ENCODE measurements at regions not wholly inside any gene's neighbourhood (a gene's known extent, or its start where the extent isn't known, plus 50 kb on each side); places are given as distances from the start of the nearest gene placed in this dataset.

DNA sequence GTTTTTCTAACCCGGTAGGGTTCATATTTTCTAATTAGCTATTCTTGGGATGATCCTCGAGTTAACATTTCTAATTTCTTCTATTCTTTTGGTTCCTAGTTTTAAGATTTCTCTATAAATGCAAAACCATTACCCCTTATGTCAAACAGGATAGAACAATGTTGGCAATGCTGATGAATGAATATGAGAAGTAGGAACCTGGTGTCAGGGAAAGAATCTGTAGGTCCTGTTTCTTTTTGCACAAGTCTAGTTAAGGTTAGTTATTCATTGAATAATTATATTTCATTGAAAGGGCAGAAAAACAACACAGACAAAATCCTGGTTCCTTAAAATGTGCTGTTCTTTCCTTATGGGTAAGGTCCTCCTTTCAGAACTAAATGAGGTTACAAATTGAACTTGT, 766.4 kb upstream of the FAM98A start:
- no peak overlapping the region for H3K23ac ChIP-seq (ENCODE audit: insufficient read length)
- H3K14ac ChIP-seq (ENCODE audit: insufficient read length) = no peak overlapping the region
- WGBS, 2 experiments (ENCODE audit: extremely low coverage in 1 of 2, insufficient coverage in 1 of 2, insufficient read length in 1 of 2, insufficient replicate concordance in 2 of 2, low coverage in 1 of 2, low lambda C conversion rate in 2 of 2, missing lambda C conversion rate in 1 of 2) = 89% methylated on average over 2 of the region's 2 CpGs; no CpG with 5 or more reads in 1 of the 2 experiments
- H4K5ac ChIP-seq (ENCODE audit: insufficient read length, low read depth, low read length) = peak overlapping the region; percentile 98
- H3K27ac ChIP-seq (ENCODE audit: low read depth, low read length) = peak overlapping the region; percentile 47; the same call in 1 of the 2 replicates
- no peak overlapping the region for H3K56ac ChIP-seq (replicated peaks; ENCODE audit: insufficient read length, low read depth, low read length)
- H2AK5ac ChIP-seq (ENCODE audit: low read depth, low read length) = no peak overlapping the region
- no peak overlapping the region for H2BK20ac ChIP-seq (ENCODE audit: low read length)
- H3K18ac ChIP-seq (ENCODE audit: extremely low read depth, low read length) = no peak overlapping the region; the same call in 1 of the 2 replicates
- H4K8ac ChIP-seq (ENCODE audit: extremely low read depth, insufficient read depth, low read length) = no peak overlapping the region
- no peak overlapping the region for H2BK120ac ChIP-seq (replicated peaks; ENCODE audit: low read depth, low read length)
- DNase-seq (ENCODE audit: low read depth in 1 of 2, low spot score in 2 of 2) = no peak
- CTCF ChIA-PET (ENCODE audit: partially characterized antibody) = no interaction called here
- no peaks in the 10 kb centered on the region for H3K79me1 ChIP-seq (ENCODE audit: low read depth, low read length)
- H3K36me3 ChIP-seq (ENCODE audit: control insufficient read depth in 2 of 4, insufficient read depth in 4 of 4, low read length in 3 of 4) = no peaks in the 10 kb centered on the region
- no peak overlapping the region for H2BK5ac ChIP-seq (ENCODE audit: low read depth, low read length)
- no peak overlapping the region for H3K4ac ChIP-seq (replicated peaks; ENCODE audit: insufficient read length, low read depth, low read length)
- POLR2A ChIA-PET (ENCODE audit: partially characterized antibody) = no interaction called here
- H3K9ac ChIP-seq (replicated peaks in 1 of 4; ENCODE audit: extremely low read depth in 1 of 4, low read depth in 3 of 4, low read length in 3 of 4) = no peak overlapping the region
- no peaks in the 10 kb centered on the region for H3K79me2 ChIP-seq (ENCODE audit: control insufficient read depth in 1 of 2, insufficient read depth in 2 of 2, low read length in 2 of 2)
- H3K9me3 ChIP-seq (ENCODE audit: insufficient read depth in 2 of 2, low read depth in 1 of 2, low read length in 1 of 2) = no peaks in the 10 kb centered on the region
- H3K4me3 ChIP-seq (ENCODE audit: extremely low read depth in 1 of 4, insufficient read depth in 2 of 4, low read depth in 3 of 4, low read length in 4 of 4) = peak overlapping the region in 1 of 4 experiments; percentile 31; a peak in 1 of 8 replicates
- no peaks in the 10 kb centered on the region for H4K20me1 ChIP-seq (replicated peaks in 1 of 2; ENCODE audit: control insufficient read depth in 1 of 2, insufficient read depth in 2 of 2, low read length in 2 of 2)
- H2BK12ac ChIP-seq (ENCODE audit: low read depth, low read length) = no peak overlapping the region
- no peaks in the 10 kb centered on the region for H3K27me3 ChIP-seq (replicated peaks in 1 of 4; ENCODE audit: control insufficient read depth in 3 of 4, extremely low read depth in 1 of 4, insufficient read depth in 3 of 4, low read length in 3 of 4)
- H2BK15ac ChIP-seq (ENCODE audit: low read length) = no peak overlapping the region
- peak overlapping the region; percentile 36 to 70 for H3K4me2 ChIP-seq (ENCODE audit: insufficient read depth in 1 of 2, low read depth in 2 of 2, low read length in 2 of 2)
- no peaks in the 10 kb centered on the region for H3K23me2 ChIP-seq (ENCODE audit: low read depth, low read length)
- no peak for FAIRE-seq
- H4K91ac ChIP-seq (replicated peaks; ENCODE audit: insufficient read length, low read length) = no peak overlapping the region
- peaks cover 0 to 22% (median 5%) of the 10 kb centered on the region in 4 experiments; a peak in 2 of 7 replicates for H3K4me1 ChIP-seq (replicated peaks in 1 of 4; ENCODE audit: control insufficient read depth in 3 of 4, insufficient read depth in 4 of 4, low read length in 3 of 4)
- 0 out of 2 replicates have a peak overlapping the region, but pooled peaks have one; percentile 10 for H2AFZ ChIP-seq (ENCODE audit: low read length)
- TF ChIP-seq CEBPB (IDR thresholded peaks at IDR 0.05; ENCODE audit: low read depth, low read length) (no peak), EP300 (IDR thresholded peaks at IDR 0.05; ENCODE audit: borderline replicate concordance in 1 of 2, low read depth in 2 of 2, low read length in 2 of 2) (no peak), EZH2 (IDR thresholded peaks at IDR 0.05; ENCODE audit: low read depth, low read length, severe bottlenecking) (no peak), ZNF274 (IDR thresholded peaks at IDR 0.05; ENCODE audit: borderline replicate concordance, extremely low read depth, low read length) (no peak), SP4 (IDR thresholded peaks at IDR 0.05; ENCODE audit: low read length) (no peak), GTF2F1 (IDR thresholded peaks at IDR 0.05; ENCODE audit: borderline replicate concordance, low read depth, low read length) (no peak)
- TF ChIP-seq, protein P1, sequence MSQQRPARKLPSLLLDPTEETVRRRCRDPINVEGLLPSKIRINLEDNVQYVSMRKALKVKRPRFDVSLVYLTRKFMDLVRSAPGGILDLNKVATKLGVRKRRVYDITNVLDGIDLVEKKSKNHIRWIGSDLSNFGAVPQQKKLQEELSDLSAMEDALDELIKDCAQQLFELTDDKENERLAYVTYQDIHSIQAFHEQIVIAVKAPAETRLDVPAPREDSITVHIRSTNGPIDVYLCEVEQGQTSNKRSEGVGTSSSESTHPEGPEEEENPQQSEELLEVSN (IDR thresholded peaks at IDR 0.05) = no peak

All from H1 (cell line).